CD4-positive, alpha-beta T cell treated with Interleukin-1 beta for 1 hour (primary cell): ENCODE measurements at regions not wholly inside any gene's neighbourhood (a gene's known extent, or its start where the extent isn't known, plus 50 kb on each side); places are given as distances from the start of the nearest gene placed in this dataset.

Experiments
- DNase-seq, 2 donors: peaks; one replicate each; pipeline ENCODE4 v3.0.0-alpha.2; 2020 to 2022

- DNase-seq = no peak
Measured at GRCh38 chr18:44625386-44625785, 55.3 kb upstream of the SETBP1 start.

- DNase-seq = no peak
Measured at GRCh38 chr18:44626236-44626635, 54.5 kb upstream of the SETBP1 start.

- DNase-seq = no peak
Measured at GRCh38 chr18:44626807-44627206, 53.9 kb upstream of the SETBP1 start.

- DNase-seq = no peak
Measured at GRCh38 chr18:44627280-44627679, 53.4 kb upstream of the SETBP1 start.

GRCh38 chr18:44629406-44629805, 51.3 kb upstream of the SETBP1 start:
- DNase-seq = no peak

- no peak for DNase-seq
Measured at GRCh38 chr18:44630118-44630517, 50.6 kb upstream of the SETBP1 start.
